Activated T-helper 2 cell treated with anti-CD3 and anti-CD28 coated beads, Interferon-gamma antibody, Interleukin-2, Interleukin-4, amounts not matched to agents 10 μg/mL and 5 μg/mL and 100 μg/mL, durations not matched to agents 14 hours and 24 hours and 36 hours (primary cell): ENCODE measurements at regions not wholly inside any gene's neighbourhood (a gene's known extent, or its start where the extent isn't known, plus 50 kb on each side); places are given as distances from the start of the nearest gene placed in this dataset.

Source experiments
- DNase-seq: peaks from one replicate; pipeline ENCODE4 v3.0.0; 2021; ENCODE audit warnings: low spot score
- H3K27ac Mint-ChIP-seq: one replicate; pipeline ENCODE4 v1.8.0; 2021; ENCODE audit warnings: mixed read lengths
- H3K27me3 Mint-ChIP-seq: one replicate; pipeline ENCODE4 v1.8.0; 2021; ENCODE audit warnings: low read depth, mixed read lengths
- H3K36me3 Mint-ChIP-seq: one replicate; pipeline ENCODE4 v1.8.0; 2021; ENCODE audit warnings: low read depth, mixed read lengths
- H3K4me1 Mint-ChIP-seq: one replicate; pipeline ENCODE4 v1.8.0; 2021; ENCODE audit warnings: low read depth, mixed read lengths
- H3K4me3 Mint-ChIP-seq: one replicate; pipeline ENCODE4 v1.8.0; 2021; ENCODE audit warnings: low read depth, mild to moderate bottlenecking, moderate library complexity, mixed read lengths
- H3K9me3 Mint-ChIP-seq: one replicate; pipeline ENCODE4 v1.8.0; 2021; ENCODE audit warnings: mixed read lengths
- intact Hi-C: fragments of 100-400 bp; cut with micrococcal nuclease; formaldehyde crosslinking; loops from one replicate; pipeline ENCODE4 v1.15.1; 2023

DNA sequence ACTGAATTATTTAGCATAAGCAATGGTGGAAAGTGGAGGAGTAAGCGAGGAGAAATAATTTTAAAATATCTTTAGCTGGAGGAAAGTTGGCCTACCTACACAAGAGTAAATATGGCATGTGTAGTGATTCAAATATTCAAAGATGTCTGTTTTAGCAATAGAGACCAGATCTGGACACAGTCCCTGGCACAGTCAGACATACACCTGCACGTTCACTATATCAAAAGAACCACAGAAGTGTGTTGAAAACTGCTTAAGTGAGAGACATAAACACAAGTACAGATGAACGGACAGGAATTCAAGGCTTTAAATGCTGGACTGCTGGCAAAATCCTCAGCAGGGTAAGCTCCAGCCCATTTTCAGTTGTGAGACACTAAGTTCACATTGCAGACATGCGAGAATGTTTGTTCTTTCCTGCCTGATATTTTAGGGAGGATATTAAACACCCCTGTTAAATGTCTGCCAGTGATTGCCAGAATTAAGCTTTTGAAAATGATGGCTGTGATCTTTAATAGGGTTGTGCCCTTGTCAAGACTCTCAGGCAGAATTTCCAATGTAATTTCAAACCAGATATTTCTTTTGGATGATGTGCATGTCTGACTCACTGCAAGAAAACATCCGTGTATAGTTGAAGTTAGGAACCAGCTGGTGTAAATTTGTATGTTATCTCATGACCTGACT lies 810.6 kb downstream of the TLE4 start:
- intact Hi-C loops = no loop called here
- H3K9me3 Mint-ChIP-seq = no peaks in the 10 kb centered on the region
- H3K4me3 Mint-ChIP-seq = no peak overlapping the region
- H3K36me3 Mint-ChIP-seq = no peaks in the 10 kb centered on the region
- DNase-seq = no peak
- no peaks in the 10 kb centered on the region for H3K27me3 Mint-ChIP-seq
- H3K27ac Mint-ChIP-seq = no peak overlapping the region
- no peaks in the 10 kb centered on the region for H3K4me1 Mint-ChIP-seq

DNA sequence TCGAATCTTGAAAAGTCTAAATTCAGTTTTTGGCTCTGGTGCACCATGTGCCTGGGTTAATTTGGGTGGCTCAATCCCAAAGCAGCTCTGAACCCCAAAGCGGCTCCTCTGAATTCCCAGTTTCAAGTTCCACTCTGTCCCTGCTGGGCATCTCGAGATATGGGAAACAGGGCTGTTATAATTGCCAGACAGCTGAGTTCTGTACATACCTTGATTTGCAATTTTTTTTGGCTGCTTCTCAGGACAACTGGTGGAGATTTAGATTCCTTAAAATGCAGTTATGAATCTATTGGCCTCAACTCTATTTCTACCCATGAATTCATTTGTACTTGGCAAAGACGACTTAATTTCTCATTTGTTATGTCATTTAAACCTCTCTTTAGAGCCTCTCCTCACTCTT lies 808.5 kb downstream of the TLE4 start:
- Mint-ChIP-seq H3K4me1 (no peaks in the 10 kb centered on the region), H3K27me3 (no peaks in the 10 kb centered on the region), H3K27ac (no peak overlapping the region), H3K9me3 (no peaks in the 10 kb centered on the region), H3K36me3 (no peaks in the 10 kb centered on the region), H3K4me3 (no peak overlapping the region)
- DNase-seq = no peak
- intact Hi-C loops = no loop called here

DNA sequence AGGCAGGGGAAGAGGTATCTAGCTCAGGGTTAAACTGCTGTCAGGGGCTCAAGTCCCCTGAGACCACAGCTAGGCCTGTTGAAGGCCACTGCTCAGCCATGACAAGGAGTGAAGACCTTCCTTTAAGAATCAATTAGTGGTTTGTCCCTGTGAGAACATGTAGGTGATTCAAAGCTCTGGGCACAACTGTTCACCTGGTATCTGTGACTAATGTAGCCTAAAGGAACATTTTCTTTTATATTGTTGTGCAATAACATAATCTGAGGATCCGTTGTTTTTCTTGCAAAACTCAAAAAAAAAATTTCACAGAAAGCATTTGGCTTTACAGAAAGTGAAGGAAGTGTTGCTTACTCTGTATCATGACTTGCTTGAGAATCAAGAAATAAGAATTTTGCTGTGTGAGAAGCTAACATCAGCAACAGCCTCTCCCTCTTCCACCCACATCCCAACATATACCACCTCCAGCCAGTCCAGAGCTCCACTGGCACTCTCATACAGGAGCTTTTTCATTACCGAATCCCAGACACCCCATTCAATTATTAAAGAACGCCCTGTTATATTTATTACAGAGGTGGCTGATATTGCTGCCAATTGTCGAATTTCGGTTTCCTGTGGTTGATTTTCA lies 807.0 kb downstream of the TLE4 start:
- Mint-ChIP-seq H3K27ac (no peak overlapping the region), H3K27me3 (no peaks in the 10 kb centered on the region), H3K36me3 (no peaks in the 10 kb centered on the region), H3K4me1 (no peaks in the 10 kb centered on the region), H3K9me3 (no peaks in the 10 kb centered on the region), H3K4me3 (no peak overlapping the region)
- no peak for DNase-seq
- intact Hi-C loops = no loop called here

DNA sequence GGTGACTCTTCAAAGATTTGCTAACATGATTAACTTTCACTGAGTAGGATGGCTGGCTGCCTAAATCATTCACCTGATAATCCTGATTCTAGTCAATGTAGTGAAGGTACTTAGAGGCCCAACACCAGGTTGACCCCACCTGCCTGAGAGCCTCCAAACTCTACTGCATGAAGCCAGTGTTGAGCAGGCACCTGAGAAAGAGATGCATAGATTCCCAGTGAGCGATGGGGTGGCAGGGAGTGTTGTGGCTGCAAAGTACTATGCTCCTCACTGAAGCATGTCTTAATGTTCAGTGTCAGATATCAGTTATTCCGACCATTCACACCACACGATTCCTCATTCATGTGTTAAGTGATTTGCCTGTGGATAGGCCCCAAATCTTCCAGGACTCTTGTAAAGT lies 804.4 kb downstream of the TLE4 start:
- no peak overlapping the region for H3K4me3 Mint-ChIP-seq
- no peak overlapping the region for H3K27ac Mint-ChIP-seq
- no peaks in the 10 kb centered on the region for H3K9me3 Mint-ChIP-seq
- no peak for DNase-seq
- intact Hi-C loops = no loop called here
- H3K36me3 Mint-ChIP-seq = no peaks in the 10 kb centered on the region
- no peaks in the 10 kb centered on the region for H3K4me1 Mint-ChIP-seq
- no peaks in the 10 kb centered on the region for H3K27me3 Mint-ChIP-seq

DNA sequence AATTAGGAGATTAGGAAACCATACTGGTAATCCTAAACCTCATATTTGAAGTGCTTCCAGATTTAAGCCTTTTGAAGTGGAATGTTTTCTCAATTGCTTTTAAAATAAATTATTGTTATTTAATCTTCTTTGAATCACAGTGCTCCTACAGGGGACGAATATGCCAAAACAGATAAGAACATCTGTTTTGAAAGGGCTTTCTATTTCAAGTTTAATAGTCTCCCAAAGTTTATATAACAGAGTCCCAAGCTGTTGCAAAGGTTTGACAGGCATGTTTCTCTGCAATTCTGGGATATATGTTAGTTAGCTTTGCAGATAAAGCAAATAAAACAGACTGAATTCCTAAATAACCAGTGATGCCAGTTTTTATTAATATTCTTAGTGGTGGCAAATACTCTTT lies 803.7 kb downstream of the TLE4 start:
- Mint-ChIP-seq H3K4me1 (no peaks in the 10 kb centered on the region), H3K9me3 (no peaks in the 10 kb centered on the region), H3K36me3 (no peaks in the 10 kb centered on the region), H3K4me3 (no peak overlapping the region), H3K27me3 (no peaks in the 10 kb centered on the region), H3K27ac (no peak overlapping the region)
- DNase-seq = no peak
- intact Hi-C loops = no loop called here

DNA sequence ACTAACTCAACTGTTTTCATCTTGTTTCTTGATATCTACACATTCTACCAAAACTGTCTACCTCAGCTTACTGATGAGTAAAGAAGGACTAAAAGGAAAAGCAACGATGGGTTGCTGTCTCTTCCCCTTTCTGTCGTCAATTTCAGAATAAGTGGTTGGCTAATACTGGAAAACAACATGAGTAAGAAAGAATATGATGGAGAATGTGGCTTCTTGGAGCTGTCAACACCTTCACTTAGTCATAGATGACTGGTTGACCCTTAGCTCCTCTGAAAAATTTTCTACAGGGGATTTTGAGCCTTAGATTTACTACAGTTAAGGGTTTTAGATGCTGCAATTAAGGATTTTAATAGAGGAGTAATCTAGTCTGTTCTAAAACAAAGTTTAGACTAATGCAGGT lies 797.9 kb downstream of the TLE4 start:
- Mint-ChIP-seq H3K27ac (no peak overlapping the region), H3K4me1 (no peaks in the 10 kb centered on the region), H3K9me3 (peaks cover 15% of the 10 kb centered on the region), H3K4me3 (no peak overlapping the region), H3K36me3 (no peaks in the 10 kb centered on the region), H3K27me3 (no peaks in the 10 kb centered on the region)
- intact Hi-C loops = no loop called here
- no peak for DNase-seq

DNA sequence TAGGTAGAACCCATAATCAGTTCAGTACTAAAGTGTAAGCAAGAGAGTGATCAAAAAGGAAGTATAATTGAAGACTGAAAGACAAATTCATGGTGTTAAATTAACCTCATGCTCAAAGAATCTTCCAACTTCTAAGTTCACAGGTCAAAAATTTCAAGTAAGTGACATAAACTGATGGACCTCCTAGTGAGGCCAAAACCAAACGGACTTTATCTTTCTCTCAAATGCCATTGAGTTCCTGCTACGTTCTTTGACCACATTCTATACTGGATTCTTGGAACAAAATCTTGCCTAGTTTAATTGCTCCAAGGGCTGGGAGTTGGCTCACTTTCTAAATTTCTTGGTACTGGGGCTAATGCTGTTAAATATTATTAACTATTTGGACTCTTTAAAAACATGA lies 794.9 kb downstream of the TLE4 start:
- H3K4me3 Mint-ChIP-seq = no peak overlapping the region
- no peak overlapping the region for H3K27ac Mint-ChIP-seq
- intact Hi-C loops = no loop called here
- no peaks in the 10 kb centered on the region for H3K27me3 Mint-ChIP-seq
- H3K4me1 Mint-ChIP-seq = no peaks in the 10 kb centered on the region
- H3K36me3 Mint-ChIP-seq = no peaks in the 10 kb centered on the region
- peaks cover 15% of the 10 kb centered on the region for H3K9me3 Mint-ChIP-seq
- DNase-seq = no peak

DNA sequence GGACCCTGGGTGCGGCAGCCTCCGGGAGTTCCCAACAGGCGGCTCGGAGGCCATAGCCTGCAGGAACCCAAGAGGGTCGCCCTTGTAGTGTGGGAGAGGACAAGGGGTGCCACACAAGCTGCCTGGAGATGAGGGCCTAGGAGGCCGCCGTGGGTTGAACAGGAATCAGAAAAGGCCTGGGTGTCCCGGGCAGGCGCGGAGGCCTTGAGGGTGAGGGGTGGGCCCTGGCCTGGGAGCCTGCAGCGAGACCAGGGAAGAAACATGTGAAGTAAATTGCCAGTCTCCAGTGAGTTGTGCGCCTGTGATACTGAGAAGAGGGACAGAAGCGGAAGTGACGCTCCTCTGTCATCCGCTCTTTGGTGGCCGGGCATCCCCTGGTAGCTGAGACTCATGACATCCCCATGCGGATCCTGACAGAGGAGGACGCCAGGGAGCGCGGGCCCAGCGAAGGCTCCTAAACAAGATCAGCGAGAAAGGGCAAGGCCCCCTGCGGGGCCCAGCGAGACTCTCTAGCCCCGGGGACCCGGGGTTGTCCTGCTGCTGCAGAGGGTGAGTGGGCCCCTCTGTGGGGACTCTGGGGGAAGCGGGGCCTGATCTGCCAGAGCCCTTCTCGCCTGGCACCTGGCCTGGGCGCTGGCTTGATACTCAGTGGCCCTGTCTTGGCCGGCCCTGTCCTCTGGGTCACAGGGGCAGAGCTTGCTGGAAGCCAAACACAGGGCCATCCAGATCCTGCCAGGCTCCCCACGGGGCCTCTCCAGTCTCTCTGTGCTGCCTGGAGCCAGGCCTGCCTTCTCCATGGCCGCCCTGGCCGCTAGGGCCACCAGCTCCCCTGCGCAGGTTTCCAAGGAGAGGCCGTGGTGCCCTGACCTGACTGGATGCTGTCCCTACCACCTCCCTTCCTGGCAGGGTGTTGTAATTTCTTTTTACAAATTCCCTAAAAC lies 788.4 kb downstream of the TLE4 start:
- Mint-ChIP-seq H3K4me3 (no peak overlapping the region), H3K4me1 (no peaks in the 10 kb centered on the region), H3K36me3 (no peaks in the 10 kb centered on the region), H3K27ac (no peak overlapping the region), H3K27me3 (no peaks in the 10 kb centered on the region), H3K9me3 (peaks cover 19% of the 10 kb centered on the region)
- intact Hi-C loops = no loop called here
- no peak for DNase-seq

DNA sequence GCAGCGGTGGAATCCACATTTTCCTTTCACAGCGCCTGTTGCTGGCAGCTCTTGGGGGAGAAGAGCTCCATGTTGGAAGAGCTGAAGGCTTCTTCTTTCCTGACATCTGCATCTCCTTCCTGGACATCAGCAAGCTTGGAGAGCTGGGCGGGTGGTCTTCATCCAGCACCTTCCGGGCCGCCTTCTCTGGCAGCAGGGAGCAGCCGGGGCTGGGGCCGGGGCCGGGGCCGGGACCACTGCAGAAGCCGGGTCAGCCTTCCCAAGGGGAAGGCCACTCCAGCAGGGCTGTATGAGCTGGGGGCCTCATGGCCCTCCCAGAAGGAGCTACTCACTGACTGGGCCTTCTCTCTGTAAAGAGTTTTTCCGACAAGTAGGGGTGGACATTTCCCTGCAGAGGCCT lies 787.5 kb downstream of the TLE4 start:
- DNase-seq = no peak
- Mint-ChIP-seq H3K4me1 (no peaks in the 10 kb centered on the region), H3K9me3 (peaks cover 24% of the 10 kb centered on the region), H3K27ac (no peak overlapping the region), H3K4me3 (no peak overlapping the region), H3K27me3 (no peaks in the 10 kb centered on the region), H3K36me3 (no peaks in the 10 kb centered on the region)
- intact Hi-C loops = no loop called here

DNA sequence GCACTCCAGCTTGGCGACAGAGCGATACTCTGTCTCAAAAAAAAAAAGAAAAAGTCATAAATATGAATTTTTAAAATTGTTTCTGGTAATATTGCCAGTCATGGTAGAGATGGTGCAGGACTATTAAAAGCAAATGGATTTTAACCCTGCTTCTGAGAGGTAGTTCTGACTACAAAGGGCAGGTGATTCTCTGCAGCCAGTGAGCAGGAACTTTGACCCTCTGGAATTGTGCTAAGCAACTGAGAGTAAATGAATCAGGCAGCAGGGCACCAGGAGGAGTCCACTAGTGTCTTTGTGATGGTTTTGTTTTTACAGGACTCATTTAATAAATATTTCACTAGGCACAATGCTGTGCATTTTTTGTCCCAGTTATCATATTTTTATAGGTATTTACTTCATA lies 781.2 kb downstream of the TLE4 start:
- no peak overlapping the region for H3K27ac Mint-ChIP-seq
- intact Hi-C loops = no loop called here
- DNase-seq = no peak
- H3K36me3 Mint-ChIP-seq = no peaks in the 10 kb centered on the region
- H3K4me3 Mint-ChIP-seq = no peak overlapping the region
- no peaks in the 10 kb centered on the region for H3K27me3 Mint-ChIP-seq
- no peaks in the 10 kb centered on the region for H3K4me1 Mint-ChIP-seq
- peaks cover 18% of the 10 kb centered on the region for H3K9me3 Mint-ChIP-seq

DNA sequence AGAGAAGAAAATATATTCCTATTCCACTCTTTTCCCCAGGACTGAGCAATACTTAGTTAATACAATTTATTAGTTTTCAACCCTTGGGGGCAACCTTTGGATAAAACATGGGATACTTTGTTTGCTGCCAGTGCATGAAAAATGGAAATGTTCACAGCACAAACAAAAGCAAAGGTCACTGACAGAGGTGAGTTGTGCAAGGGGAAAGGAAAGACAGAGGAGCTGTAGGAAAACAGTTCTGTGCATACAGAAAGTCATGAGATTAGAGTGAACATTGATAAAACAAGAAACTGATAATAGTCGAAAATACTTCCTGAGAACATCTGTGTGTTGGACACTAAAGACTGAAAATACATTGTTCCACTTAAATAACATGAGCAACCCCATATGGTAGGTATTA lies 779.8 kb downstream of the TLE4 start:
- Mint-ChIP-seq H3K4me1 (no peaks in the 10 kb centered on the region), H3K27ac (no peak overlapping the region), H3K9me3 (peaks cover 10% of the 10 kb centered on the region), H3K27me3 (no peaks in the 10 kb centered on the region), H3K36me3 (no peaks in the 10 kb centered on the region), H3K4me3 (no peak overlapping the region)
- no peak for DNase-seq
- intact Hi-C loops = no loop called here

DNA sequence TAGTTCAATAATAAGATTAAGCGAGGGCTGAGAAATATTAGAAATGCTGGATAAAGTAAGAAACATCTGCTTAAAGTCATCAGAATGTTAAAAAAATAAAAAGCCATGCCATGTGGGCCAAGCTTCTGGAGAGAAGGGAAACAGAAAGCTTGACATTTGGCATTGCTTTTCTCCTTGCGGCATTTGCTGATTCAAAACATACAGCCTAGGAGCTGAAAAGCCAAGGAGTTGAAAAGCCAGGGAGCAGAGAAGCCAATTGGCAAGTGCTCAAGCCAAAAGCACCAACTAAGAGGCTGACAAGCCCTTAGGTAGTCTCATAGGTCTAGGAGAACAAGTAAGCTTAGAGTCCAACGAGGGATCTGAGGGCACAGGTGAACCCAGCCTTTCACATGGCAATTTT lies 754.3 kb downstream of the TLE4 start:
- peaks cover 8% of the 10 kb centered on the region for H3K9me3 Mint-ChIP-seq
- no peaks in the 10 kb centered on the region for H3K27me3 Mint-ChIP-seq
- no peak overlapping the region for H3K4me3 Mint-ChIP-seq
- no peaks in the 10 kb centered on the region for H3K36me3 Mint-ChIP-seq
- no peaks in the 10 kb centered on the region for H3K4me1 Mint-ChIP-seq
- DNase-seq = no peak
- intact Hi-C loops = no loop called here
- H3K27ac Mint-ChIP-seq = no peak overlapping the region

DNA sequence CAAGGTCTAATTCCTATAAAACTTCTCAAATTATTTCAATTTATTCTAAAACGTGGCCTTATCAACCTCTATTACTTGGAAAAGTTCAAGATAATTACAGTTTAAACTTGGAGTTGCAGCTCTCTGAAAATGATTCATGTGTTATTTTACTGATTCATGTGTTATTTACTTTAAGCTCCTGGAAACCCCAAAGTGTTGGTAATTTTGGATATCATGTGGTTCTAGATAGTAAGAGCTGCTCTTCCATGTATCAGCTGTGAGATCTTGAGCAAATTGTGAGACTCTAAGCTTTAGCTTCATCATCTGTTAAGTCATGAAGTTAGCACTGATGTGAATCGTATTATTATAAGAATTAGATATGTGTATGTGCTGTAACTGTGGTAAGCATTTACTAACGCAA lies 749.2 kb downstream of the TLE4 start:
- no peaks in the 10 kb centered on the region for H3K27me3 Mint-ChIP-seq
- no peak overlapping the region for H3K27ac Mint-ChIP-seq
- DNase-seq = no peak
- no peaks in the 10 kb centered on the region for H3K36me3 Mint-ChIP-seq
- intact Hi-C loops = no loop called here
- no peaks in the 10 kb centered on the region for H3K4me1 Mint-ChIP-seq
- peaks cover 4% of the 10 kb centered on the region for H3K9me3 Mint-ChIP-seq
- no peak overlapping the region for H3K4me3 Mint-ChIP-seq
